ENCODE measurements at regions not wholly inside any gene's neighbourhood (a gene's known extent, or its start where the extent isn't known, plus 50 kb on each side); places are given as distances from the start of the nearest gene placed in this dataset.

DNA sequence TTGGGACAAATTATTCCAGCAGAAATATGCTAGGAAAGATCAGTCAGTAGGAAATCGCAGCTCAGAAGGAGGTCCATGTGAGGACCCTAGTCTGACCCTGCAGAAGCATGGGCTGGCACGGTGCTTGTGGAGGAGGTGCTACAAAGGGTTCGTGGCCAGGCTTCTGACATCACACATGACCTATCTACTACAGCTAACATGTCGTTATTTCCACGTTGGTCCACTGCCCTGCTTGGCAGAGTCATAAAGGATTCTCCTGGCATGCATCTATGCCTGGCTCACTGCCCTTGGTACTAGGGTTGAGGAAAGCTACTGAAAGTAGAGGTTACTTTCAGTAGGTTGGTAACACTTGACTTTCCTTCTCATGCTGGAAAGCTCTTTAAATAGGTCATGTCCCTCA lies 118.1 kb upstream of the SHISA6 start:
- no peak for TF ChIP-seq POLR2A (IDR thresholded peaks at IDR 0.05)
- TF ChIP-seq, protein P1, sequence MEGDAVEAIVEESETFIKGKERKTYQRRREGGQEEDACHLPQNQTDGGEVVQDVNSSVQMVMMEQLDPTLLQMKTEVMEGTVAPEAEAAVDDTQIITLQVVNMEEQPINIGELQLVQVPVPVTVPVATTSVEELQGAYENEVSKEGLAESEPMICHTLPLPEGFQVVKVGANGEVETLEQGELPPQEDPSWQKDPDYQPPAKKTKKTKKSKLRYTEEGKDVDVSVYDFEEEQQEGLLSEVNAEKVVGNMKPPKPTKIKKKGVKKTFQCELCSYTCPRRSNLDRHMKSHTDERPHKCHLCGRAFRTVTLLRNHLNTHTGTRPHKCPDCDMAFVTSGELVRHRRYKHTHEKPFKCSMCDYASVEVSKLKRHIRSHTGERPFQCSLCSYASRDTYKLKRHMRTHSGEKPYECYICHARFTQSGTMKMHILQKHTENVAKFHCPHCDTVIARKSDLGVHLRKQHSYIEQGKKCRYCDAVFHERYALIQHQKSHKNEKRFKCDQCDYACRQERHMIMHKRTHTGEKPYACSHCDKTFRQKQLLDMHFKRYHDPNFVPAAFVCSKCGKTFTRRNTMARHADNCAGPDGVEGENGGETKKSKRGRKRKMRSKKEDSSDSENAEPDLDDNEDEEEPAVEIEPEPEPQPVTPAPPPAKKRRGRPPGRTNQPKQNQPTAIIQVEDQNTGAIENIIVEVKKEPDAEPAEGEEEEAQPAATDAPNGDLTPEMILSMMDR (IDR thresholded peaks at IDR 0.05): no peak

All from right lobe of liver (tissue), 4 donors.